GM12878 (cell line): ENCODE measurements at regions not wholly inside any gene's neighbourhood (a gene's known extent, or its start where the extent isn't known, plus 50 kb on each side); places are given as distances from the start of the nearest gene placed in this dataset.
"Not testable (repeated sequence)": the region's sequence is repeated elsewhere in the genome, so short reads cannot be mapped to it uniquely, and the experiment has no call there.

Experiments used
- ATAC-seq: fragments of 200-7000 bp; cut with Tn5 transposase; 3 replicates; pipeline ENCODE4 v1.9.1; 2020; ENCODE audit warnings: mild to moderate bottlenecking, moderate library complexity
- BruUV-seq: library from RNA; stranded (reverse); fragments of 400-500 nt; replicated peaks from 2 replicates; lab custom pipeline; 2021; lab: Mats Ljungman, UMichigan
- CTCF ChIA-PET: fragments of 300-600 bp; sonication (Branson Sonifier 250); formaldehyde crosslinking; extraction: SDS; loops from one replicate; lab custom pipeline; 2021; ENCODE audit warnings: inconsistent platforms; lab: Yijun Ruan, JAX
- POLR2A ChIA-PET: fragments of 350-600 bp; formaldehyde crosslinking; extraction: SDS; loops from one replicate; lab custom pipeline; 2021; ENCODE audit warnings: inconsistent platforms; lab: Charles Lee
- RAD21 ChIA-PET: fragments of 300-600 bp; sonication (Branson Sonifier 250); formaldehyde crosslinking; loops from one replicate; lab custom pipeline; 2023; ENCODE audit warnings: antibody characterized with exemption; ENCODE audit not compliant: unreplicated experiment; lab: Charles Lee
- SMC1A ChIA-PET: fragments of 300-600 bp; sonication (Branson Sonifier 250); formaldehyde crosslinking; loops from one replicate; lab custom pipeline; 2023; ENCODE audit not compliant: unreplicated experiment, uncharacterized antibody; lab: Charles Lee
- DNase-seq: peaks from one replicate; pipeline ENCODE4 v3.0.0-alpha.2; 2011; ENCODE audit warnings: low read depth, low spot score
- FAIRE-seq: peaks from 3 replicates; lab custom pipeline; 2011; peaks lifted over from hg19 to GRCh38; lab: Jason Lieb, UNC
- H2AFZ ChIP-seq: 2 replicates; pipeline ENCODE4 v1.6.0; 2011; ENCODE audit warnings: low read depth, low read length, control low read depth; ENCODE audit not compliant: control insufficient read depth
- H3K27ac ChIP-seq: 2 replicates; pipeline ENCODE4 v1.5.1; 2011; ENCODE audit warnings: control low read depth; ENCODE audit not compliant: control insufficient read depth, insufficient read depth
- H3K27me3 ChIP-seq, 2 experiments: replicated peaks in 1 of 2; 2 replicates each; pipeline versions ENCODE4 v1.6.0 to v1.6.1; 2011; ENCODE audit warnings: low read length in 1 of 2; ENCODE audit not compliant: control insufficient read depth in 2 of 2, insufficient read depth in 2 of 2
- H3K36me3 ChIP-seq, 2 experiments: 2 replicates each; pipeline ENCODE4 v1.5.1; 2011; ENCODE audit warnings: low read length in 1 of 2; ENCODE audit not compliant: control insufficient read depth in 2 of 2, insufficient read depth in 2 of 2
- H3K4me1 ChIP-seq: 2 replicates; pipeline ENCODE4 v1.6.1; 2011; ENCODE audit warnings: mild to moderate bottlenecking, low read length, moderate library complexity, mixed read lengths; ENCODE audit not compliant: control insufficient read depth, insufficient read depth
- H3K4me2 ChIP-seq: 2 replicates; pipeline ENCODE4 v1.6.0; 2011; ENCODE audit warnings: control low read depth; ENCODE audit not compliant: control insufficient read depth, insufficient read depth
- H3K4me3 ChIP-seq: fragments of 200-600 bp; sonication (generic); 2 replicates; pipeline ENCODE4 v1.5.1; 2016
- H3K79me2 ChIP-seq: 2 replicates; pipeline ENCODE4 v1.6.0; 2011; ENCODE audit warnings: low read length; ENCODE audit not compliant: control insufficient read depth, insufficient read depth
- H3K9ac ChIP-seq: 2 replicates; pipeline ENCODE4 v1.8.0; 2011; ENCODE audit warnings: low read length, control low read depth, mixed read lengths; ENCODE audit not compliant: control insufficient read depth, insufficient read depth
- H3K9me3 ChIP-seq: replicated peaks from 3 replicates; pipeline ENCODE4 v1.5.1; 2011; ENCODE audit warnings: mild to moderate bottlenecking, low read length; ENCODE audit not compliant: control insufficient read depth, insufficient read depth
- H4K20me1 ChIP-seq: 2 replicates; pipeline ENCODE4 v1.6.0; 2011; ENCODE audit not compliant: control insufficient read depth, insufficient read depth
- KLF5 ChIP-seq: fragments of 450-650 bp; IDR thresholded peaks from 2 replicates; pipeline ENCODE4 v1.6.1; 2014; ENCODE audit warnings: mild to moderate bottlenecking; ENCODE audit not compliant: partially characterized antibody
- MEF2B ChIP-seq: fragments of 450-650 bp; IDR thresholded peaks from 2 replicates; pipeline ENCODE4 v1.6.1; 2018; ENCODE audit warnings: mild to moderate bottlenecking, moderate library complexity; ENCODE audit not compliant: partially characterized antibody, poor library complexity, severe bottlenecking
- NFYB ChIP-seq: IDR thresholded peaks from 2 replicates; pipeline ENCODE4 v1.6.1; 2011; ENCODE audit warnings: low read depth, mild to moderate bottlenecking, low read length, improper control_type of control experiment, moderate library complexity; ENCODE audit not compliant: insufficient read depth
- NKRF ChIP-seq: fragments of 450-650 bp; conservative IDR thresholded peaks from 2 replicates; pipeline ENCODE4 v1.6.1; 2017; ENCODE audit warnings: mild to moderate bottlenecking, moderate library complexity
- SMC3 ChIP-seq: IDR thresholded peaks from 2 replicates; pipeline ENCODE4 v1.6.1; 2011; ENCODE audit warnings: low read length, improper control_type of control experiment, borderline replicate concordance
- SRF ChIP-seq, 2 experiments: IDR thresholded peaks; 2 replicates each; pipeline ENCODE4 v1.6.1; 2011; ENCODE audit warnings: low read depth in 2 of 2, low read length in 2 of 2, mild to moderate bottlenecking in 1 of 2, moderate library complexity in 1 of 2
- ZBTB11 ChIP-seq: fragments of 450-650 bp; formaldehyde crosslinking; IDR thresholded peaks from 2 replicates; pipeline ENCODE4 v1.5.0; 2022; ENCODE audit warnings: mild to moderate bottlenecking, missing genetic modification characterization
- ZBTB40 ChIP-seq: fragments of 450-650 bp; IDR thresholded peaks from 2 replicates; pipeline ENCODE4 v1.6.1; 2016; ENCODE audit warnings: mild to moderate bottlenecking, moderate library complexity, borderline replicate concordance
- WGBS: methylation state at CpG from one replicate; pipeline ENCODE4 v1.1.6; 2016; ENCODE audit warnings: low lambda C conversion rate; ENCODE audit not compliant: insufficient replicate concordance, insufficient coverage; ENCODE audit errors: missing lambda C conversion rate; 5-methylcytosine and 5-hydroxymethylcytosine counted together
- in situ Hi-C: fragments of 300-500 bp; cut with MboI; formaldehyde crosslinking; loops from 9 replicates; pipeline ENCODE4 v1.14.3; 2018; ENCODE audit warnings: mixed read lengths
- intact Hi-C: fragments of 100-400 bp; cut with micrococcal nuclease; formaldehyde crosslinking; loops from one replicate; pipeline ENCODE4 v1.14.2; 2022; ENCODE audit not compliant: unreplicated experiment

GRCh38 chr15:81642451-81642990 lies 268.5 kb upstream of the TMC3 start (continued):
- TF ChIP-seq ZBTB40 (no peak), SRF (IDR thresholded peaks at IDR 0.05; ENCODE audit: low read depth in 2 of 2, low read length in 2 of 2) (no peak), NFYB (no peak), MEF2B (no peak), SMC3 (no peak), ZBTB11 (no peak), KLF5 (no peak), NKRF (no peak)

- ATAC-seq, H3K9ac ChIP-seq, H3K4me3 ChIP-seq, H3K4me1 ChIP-seq, FAIRE-seq, H4K20me1 ChIP-seq, H3K27ac ChIP-seq, SMC1A ChIA-PET, intact Hi-C loops, in situ Hi-C loops, H3K9me3 ChIP-seq, DNase-seq, H3K4me2 ChIP-seq, H3K36me3 ChIP-seq, H3K27me3 ChIP-seq, BruUV-seq, POLR2A ChIA-PET, CTCF ChIA-PET, H2AFZ ChIP-seq, RAD21 ChIA-PET, H3K79me2 ChIP-seq: not testable (repeated sequence)
- WGBS, result 44% methylated on average over 2 of the region's 2 CpGs
Measured at GRCh38 chr15:81636064-81636463, 262.1 kb upstream of the TMC3 start.
